Transverse colon (tissue), 3 donors: ENCODE measurements at regions not wholly inside any gene's neighbourhood (a gene's known extent, or its start where the extent isn't known, plus 50 kb on each side); places are given as distances from the start of the nearest gene placed in this dataset.

ENCODE experiments used
- POLR2A ChIP-seq: fragments of 450-650 bp; IDR thresholded peaks from one replicate; pipeline ENCODE4 v1.6.1; 2016; ENCODE audit warnings: antibody characterized with exemption, mild to moderate bottlenecking, moderate library complexity
- TF ChIP-seq, protein P1 (sequence below), 5 experiments: fragments of 200-600 bp in 3 of 5; fragments of 450-650 bp in 2 of 5; sonication (generic) in 3 of 5; IDR thresholded peaks; 1 replicate in 2 of 5; 2 replicates in 3 of 5; pipeline ENCODE4 v1.5.1; 2016 to 2017; ENCODE audit warnings: antibody characterized with exemption in 5 of 5, inconsistent platforms in 3 of 5, mild to moderate bottlenecking in 2 of 5, moderate library complexity in 1 of 5

DNA sequence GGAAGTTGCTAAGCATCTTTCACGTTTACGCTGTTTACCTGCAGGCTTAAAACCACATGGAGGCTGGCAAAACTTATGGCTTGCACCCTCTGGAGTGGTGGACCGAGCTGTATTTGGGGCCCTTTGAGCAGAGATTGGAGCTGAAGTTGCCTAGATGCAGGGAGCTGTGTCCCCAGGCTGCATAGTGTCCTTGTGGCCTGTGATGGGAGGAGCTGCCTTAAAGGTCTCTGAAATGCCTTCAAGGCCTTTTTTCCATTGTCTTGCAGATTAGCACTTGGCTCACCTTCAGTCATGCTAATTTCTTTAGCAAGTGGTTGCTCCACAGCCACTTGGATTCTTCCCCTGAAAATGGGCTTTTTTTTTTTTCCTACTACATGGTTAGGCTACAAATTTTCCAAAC, 81.5 kb upstream of the CHD1 start:
- TF ChIP-seq, protein P1, sequence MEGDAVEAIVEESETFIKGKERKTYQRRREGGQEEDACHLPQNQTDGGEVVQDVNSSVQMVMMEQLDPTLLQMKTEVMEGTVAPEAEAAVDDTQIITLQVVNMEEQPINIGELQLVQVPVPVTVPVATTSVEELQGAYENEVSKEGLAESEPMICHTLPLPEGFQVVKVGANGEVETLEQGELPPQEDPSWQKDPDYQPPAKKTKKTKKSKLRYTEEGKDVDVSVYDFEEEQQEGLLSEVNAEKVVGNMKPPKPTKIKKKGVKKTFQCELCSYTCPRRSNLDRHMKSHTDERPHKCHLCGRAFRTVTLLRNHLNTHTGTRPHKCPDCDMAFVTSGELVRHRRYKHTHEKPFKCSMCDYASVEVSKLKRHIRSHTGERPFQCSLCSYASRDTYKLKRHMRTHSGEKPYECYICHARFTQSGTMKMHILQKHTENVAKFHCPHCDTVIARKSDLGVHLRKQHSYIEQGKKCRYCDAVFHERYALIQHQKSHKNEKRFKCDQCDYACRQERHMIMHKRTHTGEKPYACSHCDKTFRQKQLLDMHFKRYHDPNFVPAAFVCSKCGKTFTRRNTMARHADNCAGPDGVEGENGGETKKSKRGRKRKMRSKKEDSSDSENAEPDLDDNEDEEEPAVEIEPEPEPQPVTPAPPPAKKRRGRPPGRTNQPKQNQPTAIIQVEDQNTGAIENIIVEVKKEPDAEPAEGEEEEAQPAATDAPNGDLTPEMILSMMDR (IDR thresholded peaks at IDR 0.05) = no peak
- TF ChIP-seq POLR2A = no peak
